GM21619 (cell line): ENCODE measurements at regions not wholly inside any gene's neighbourhood (a gene's known extent, or its start where the extent isn't known, plus 50 kb on each side); places are given as distances from the start of the nearest gene placed in this dataset.

ENCODE experiments used
- ATAC-seq: cut with Tn5 transposase; IDR thresholded peaks from one replicate; pipeline ENCODE4 v1.9.1; 2021; ENCODE audit not compliant: unreplicated experiment

DNA sequence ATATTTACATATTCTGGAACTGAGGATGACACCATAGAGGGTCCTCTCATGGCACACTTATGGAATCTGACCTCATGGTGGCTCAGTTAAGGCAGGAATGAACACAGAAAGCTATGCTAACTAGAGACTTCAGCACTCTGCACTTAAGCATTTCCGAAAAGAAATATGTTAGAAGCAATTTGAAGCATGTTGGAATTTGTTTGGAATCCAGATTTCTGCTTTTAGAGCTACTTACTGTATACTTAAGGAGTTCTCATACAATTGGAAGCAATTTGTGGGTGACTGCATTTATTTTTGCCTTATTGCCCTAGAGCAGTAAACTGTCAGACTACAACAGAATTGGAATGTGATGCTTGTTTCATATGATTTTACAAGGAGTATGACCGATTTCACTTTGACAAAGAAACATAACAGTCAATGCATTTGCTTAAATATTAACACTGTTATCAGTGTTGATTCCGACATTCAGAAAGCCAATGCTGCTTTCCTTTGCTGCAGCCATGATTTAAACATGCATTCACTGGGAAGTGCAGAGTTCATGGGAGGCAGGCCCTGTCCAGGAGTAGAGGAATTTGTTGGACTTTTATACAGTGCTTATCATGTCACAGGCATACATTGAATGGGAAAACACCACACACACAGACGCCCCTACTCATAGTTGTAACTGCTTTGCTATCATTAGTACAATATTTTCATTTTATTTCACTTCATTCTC lies 244.4 kb downstream of the SAMD5 start:
- no peak for ATAC-seq

- ATAC-seq = no peak
Measured at GRCh38 chr6:147755999-147756398, 247.5 kb downstream of the SAMD5 start.

- no peak for ATAC-seq
Measured at GRCh38 chr6:147756891-147757290, 248.4 kb downstream of the SAMD5 start.

GRCh38 chr6:147757291-147757690 lies 248.8 kb downstream of the SAMD5 start:
- no peak for ATAC-seq

GRCh38 chr6:147758303-147758702 lies 249.8 kb downstream of the SAMD5 start:
- no peak for ATAC-seq

DNA sequence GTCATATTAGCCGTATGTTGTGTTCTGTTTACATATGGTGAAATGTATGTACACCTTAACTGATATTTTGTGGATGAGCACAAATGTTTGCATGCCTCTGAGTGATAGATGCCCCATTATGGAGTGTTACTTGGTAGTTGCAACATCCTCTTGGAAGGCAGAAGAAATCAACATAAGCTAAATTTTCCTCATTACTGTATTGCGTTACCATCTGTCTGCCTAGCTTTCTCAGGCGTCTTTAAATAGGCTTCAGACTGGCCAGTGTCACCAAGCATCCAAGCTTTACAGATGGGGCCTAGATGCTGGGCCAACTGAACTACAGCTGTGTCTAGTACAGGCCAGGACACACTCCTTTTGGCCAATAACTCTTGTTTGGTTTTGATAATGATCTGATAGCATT lies 250.6 kb downstream of the SAMD5 start:
- no peak for ATAC-seq

GRCh38 chr6:147759536-147759935 lies 251.0 kb downstream of the SAMD5 start:
- ATAC-seq = no peak

DNA sequence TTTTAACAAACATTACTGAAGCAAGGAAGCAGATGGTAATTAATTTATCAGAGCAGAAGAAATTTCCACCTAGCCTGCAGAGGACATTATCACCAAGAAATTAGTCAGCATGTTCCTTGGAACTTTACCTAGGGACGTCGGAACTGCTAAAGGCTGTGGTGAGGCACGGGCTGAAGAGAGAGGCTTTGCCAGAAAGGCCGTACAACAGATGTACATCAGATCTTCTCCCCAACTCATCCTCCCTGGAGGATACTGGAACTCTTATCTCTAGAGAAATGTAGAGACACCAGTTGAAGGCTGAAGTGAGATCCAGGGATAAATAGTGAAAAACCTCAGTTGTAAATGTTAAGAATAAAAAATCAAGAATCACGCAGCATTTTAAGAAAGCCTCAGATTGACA lies 257.1 kb downstream of the SAMD5 start:
- ATAC-seq = no peak

DNA sequence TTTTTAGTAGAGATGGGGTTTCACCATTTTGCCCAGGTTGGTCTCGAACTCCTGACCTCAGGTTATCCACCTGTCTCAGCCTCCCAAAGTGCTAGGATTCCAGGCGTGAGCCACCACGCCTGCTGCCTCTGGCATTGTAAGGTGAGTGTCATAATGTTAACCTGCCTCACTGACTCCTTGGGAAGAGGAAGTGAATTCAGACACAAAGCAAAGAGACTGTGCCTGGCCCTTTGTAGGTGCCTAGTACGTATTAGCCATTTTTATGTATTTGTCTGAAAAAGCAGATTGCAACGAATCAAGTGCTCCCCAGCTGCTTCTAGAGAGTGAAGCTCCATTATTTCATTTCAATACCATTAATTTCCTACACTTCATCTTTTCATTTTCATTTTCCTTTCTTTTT lies 260.5 kb downstream of the SAMD5 start:
- ATAC-seq = no peak

DNA sequence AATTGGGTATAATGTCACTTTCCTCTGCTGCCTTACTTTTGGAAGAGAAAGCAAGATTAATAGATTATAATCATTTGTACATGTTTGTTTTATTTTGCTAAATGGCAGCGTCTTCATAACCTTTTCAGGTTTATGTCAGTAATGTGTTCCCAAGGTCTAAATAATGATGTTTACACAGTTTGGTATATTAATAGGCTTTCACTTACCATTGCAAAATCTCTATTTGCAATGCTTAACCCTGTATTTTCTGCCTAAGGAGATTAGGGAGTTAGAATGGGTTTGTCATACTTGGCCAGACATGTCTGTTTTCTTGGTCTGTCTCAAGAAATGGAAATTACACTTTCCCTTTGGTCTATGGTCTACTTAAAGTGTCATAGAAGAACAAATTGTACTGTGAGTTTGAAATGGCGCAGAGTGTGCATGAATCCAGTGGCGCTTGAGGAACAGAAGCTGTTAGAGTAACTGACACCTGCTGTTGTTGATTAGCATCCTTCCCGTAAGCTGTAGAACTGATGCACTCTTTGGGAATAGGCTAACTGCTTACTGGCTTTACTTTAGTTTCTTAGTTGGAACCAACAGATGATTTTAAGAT lies 261.1 kb downstream of the SAMD5 start:
- no peak for ATAC-seq

GRCh38 chr6:147770221-147770620 lies 261.7 kb downstream of the SAMD5 start:
- no peak for ATAC-seq

DNA sequence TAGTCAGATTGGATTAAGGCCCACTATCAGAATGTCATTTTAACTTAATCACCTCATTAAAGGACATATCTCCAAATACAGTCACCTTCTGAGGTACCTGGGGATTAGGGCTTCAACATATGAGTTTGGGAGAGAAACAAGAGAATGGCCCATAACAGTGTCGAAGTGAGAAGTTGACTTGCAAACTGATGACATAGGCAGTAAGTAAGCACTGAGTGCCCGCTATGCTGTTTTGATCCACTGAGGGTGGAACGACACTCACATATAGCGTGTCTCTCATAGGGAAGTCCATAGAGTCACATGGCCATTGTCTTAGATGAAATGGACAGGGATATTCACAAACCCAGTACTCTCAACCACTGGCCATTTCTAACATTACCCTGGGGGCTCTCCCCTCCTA lies 264.2 kb downstream of the SAMD5 start:
- ATAC-seq = no peak

DNA sequence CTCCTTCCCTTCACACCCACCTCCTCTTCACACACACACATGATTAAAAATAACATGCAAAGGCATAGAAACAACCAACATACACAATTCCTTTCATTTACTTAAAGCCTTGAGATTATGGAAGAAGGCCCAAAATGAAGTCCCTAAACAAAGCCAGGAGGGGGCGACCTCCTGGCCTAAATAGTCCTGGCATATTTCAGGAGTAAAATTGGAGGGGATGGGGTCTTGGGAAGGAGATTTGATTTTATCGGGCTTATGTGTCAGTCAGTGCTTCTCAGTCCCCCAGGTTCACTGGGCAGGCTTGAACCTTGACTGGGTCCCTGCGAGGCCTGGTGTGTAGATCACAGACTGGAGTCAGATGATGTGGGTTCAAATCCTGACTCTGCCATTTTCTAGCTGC lies 266.4 kb downstream of the SAMD5 start:
- ATAC-seq = no peak

GRCh38 chr6:147776631-147777213 lies 268.2 kb downstream of the SAMD5 start:
- no peak for ATAC-seq

- no peak for ATAC-seq
Measured at GRCh38 chr6:147779624-147780023, 271.1 kb downstream of the SAMD5 start.

DNA sequence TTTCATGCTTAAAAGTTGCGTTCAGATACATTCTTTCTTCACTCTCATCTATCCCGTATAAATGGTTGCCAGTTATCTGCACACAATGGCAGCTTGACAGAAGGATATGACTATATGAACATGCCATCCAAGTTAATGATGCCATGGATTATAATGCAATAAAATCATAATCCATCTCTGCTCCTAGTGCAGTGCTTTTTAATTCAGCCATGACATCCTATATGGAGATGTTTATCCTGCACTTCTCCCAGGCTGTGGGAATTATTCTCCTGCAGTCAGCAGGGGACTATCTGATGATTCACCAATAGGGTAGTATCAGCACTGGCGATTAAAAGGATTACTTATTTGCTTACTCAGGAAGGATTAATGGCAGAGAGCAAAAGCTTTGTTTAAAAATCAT lies 273.8 kb downstream of the SAMD5 start:
- no peak for ATAC-seq

- no peak for ATAC-seq
Measured at GRCh38 chr6:147784371-147784770, 275.9 kb downstream of the SAMD5 start.

DNA sequence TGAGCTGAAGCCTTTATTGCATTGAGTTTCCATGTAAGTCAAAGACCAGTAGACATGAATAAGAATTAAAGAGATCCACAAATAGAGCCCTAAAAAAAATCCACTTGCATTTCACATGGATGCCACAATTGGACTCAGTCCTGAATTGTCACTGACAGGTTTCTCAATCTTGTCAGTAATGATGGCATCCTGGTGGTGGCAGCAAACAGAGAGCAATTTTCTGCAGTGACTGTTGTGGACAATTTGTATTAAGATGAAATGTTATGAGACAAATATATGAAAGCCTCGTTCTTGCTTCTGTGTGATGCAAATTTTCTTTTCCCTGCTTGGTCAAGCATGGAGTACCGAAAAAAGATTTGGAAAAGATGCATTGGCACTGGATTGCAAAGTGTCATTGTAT lies 278.9 kb downstream of the SAMD5 start:
- no peak for ATAC-seq

- no peak for ATAC-seq
Measured at GRCh38 chr6:147789430-147789947, 281.0 kb downstream of the SAMD5 start.

GRCh38 chr6:147793871-147794643 lies 285.6 kb downstream of the SAMD5 start:
- no peak for ATAC-seq

DNA sequence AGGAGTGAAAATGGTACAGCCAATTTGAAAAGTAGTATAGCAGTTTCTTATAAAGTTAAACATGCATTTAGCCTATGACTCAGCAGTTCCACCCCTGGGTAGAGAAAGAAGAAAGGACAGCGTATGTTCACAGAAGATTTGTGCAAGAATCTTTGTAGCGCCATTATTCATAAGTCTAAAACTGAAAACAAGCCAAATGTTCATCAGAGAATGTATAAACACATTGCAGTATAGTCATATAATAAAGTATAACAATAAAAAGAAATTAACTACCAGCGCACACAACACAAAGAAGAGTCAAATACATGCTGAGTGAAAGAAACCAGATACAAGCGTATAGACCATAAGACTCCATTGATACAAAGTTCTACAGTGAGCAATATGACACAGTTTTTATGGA lies 294.0 kb downstream of the SAMD5 start:
- no peak for ATAC-seq

DNA sequence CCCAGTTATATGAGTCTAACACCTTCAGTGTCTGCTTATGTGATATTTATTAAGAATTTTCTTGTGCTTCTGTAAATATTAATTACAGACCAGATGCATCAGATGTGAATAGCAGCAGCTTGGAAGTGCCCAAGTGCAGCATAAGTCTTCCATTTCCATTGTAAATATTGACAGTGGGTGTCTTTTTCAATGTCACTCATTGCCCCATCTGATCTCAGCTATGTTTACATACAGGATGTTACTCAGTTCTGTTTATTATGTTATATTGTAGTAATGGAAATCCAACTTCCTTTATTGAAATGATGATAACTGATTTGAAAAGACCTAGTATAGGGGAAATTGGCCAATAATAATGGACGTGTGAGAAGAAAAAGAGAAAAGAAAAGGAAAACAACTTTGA lies 296.7 kb downstream of the SAMD5 start:
- no peak for ATAC-seq
